HG03039 (cell line): ENCODE measurements at regions not wholly inside any gene's neighbourhood (a gene's known extent, or its start where the extent isn't known, plus 50 kb on each side); places are given as distances from the start of the nearest gene placed in this dataset.

Experiments used
- ATAC-seq: cut with Tn5 transposase; IDR thresholded peaks from one replicate; pipeline ENCODE4 v1.9.1; 2021; ENCODE audit warnings: mild to moderate bottlenecking, moderate library complexity; ENCODE audit not compliant: unreplicated experiment

GRCh38 chr1:101290922-101291561, 54.2 kb downstream of the S1PR1 start:
- no peak for ATAC-seq

GRCh38 chr1:101291562-101292380, 55.0 kb downstream of the S1PR1 start:
- no peak for ATAC-seq

- ATAC-seq: peak; percentile 59
These were observed 56.7 kb downstream of the S1PR1 start for GRCh38 chr1:101293461-101294051.

GRCh38 chr1:101295209-101295608, 58.4 kb downstream of the S1PR1 start:
- ATAC-seq: no peak

- no peak for ATAC-seq
These were observed 61.8 kb downstream of the S1PR1 start for GRCh38 chr1:101298663-101299062.

- no peak for ATAC-seq
These were observed 62.3 kb downstream of the S1PR1 start for GRCh38 chr1:101299141-101299540.

- ATAC-seq: no peak
These were observed 62.9 kb downstream of the S1PR1 start for GRCh38 chr1:101299710-101300109.

GRCh38 chr1:101300916-101301315, 64.1 kb downstream of the S1PR1 start:
- no peak for ATAC-seq

GRCh38 chr1:101301446-101302057, 64.7 kb downstream of the S1PR1 start:
- no peak for ATAC-seq

- no peak for ATAC-seq
These were observed 66.2 kb downstream of the S1PR1 start for GRCh38 chr1:101302831-101303511.

- ATAC-seq: no peak
These were observed 71.3 kb downstream of the S1PR1 start for GRCh38 chr1:101307985-101308689.

- no peak for ATAC-seq
These were observed 72.1 kb downstream of the S1PR1 start for GRCh38 chr1:101308935-101309333.

GRCh38 chr1:101309334-101310311, 72.8 kb downstream of the S1PR1 start:
- ATAC-seq: peak; percentile 42

GRCh38 chr1:101310506-101310905, 73.7 kb downstream of the S1PR1 start:
- no peak for ATAC-seq

GRCh38 chr1:101311146-101311920, 74.5 kb downstream of the S1PR1 start:
- ATAC-seq: no peak

GRCh38 chr1:101312147-101312546, 75.3 kb downstream of the S1PR1 start:
- ATAC-seq: no peak

- no peak for ATAC-seq
These were observed 76.5 kb downstream of the S1PR1 start for GRCh38 chr1:101313356-101313755.

- ATAC-seq: peak; percentile 63
These were observed 77.4 kb downstream of the S1PR1 start for GRCh38 chr1:101314244-101314643.
